Activated naive CD8-positive, alpha-beta T cell treated with anti-CD3 and anti-CD28 coated beads for 36 hours (primary cell): ENCODE measurements at regions not wholly inside any gene's neighbourhood (a gene's known extent, or its start where the extent isn't known, plus 50 kb on each side); places are given as distances from the start of the nearest gene placed in this dataset.
A peak's percentile ranks its signal among the peaks of the same experiment; 100 is the strongest.

Experiments
- DNase-seq: peaks from one replicate; pipeline ENCODE4 v3.0.0; 2021
- H3K27ac Mint-ChIP-seq: one replicate; pipeline ENCODE4 v1.8.0; 2022; ENCODE audit warnings: mild to moderate bottlenecking, moderate library complexity, mixed read lengths
- H3K27me3 Mint-ChIP-seq: one replicate; pipeline ENCODE4 v1.8.0; 2022; ENCODE audit warnings: mild to moderate bottlenecking, mixed read lengths
- H3K36me3 Mint-ChIP-seq: one replicate; pipeline ENCODE4 v1.8.0; 2021; ENCODE audit warnings: mild to moderate bottlenecking, mixed read lengths
- H3K4me1 Mint-ChIP-seq: one replicate; pipeline ENCODE4 v1.8.0; 2021; ENCODE audit warnings: mixed read lengths
- H3K4me3 Mint-ChIP-seq: one replicate; pipeline ENCODE4 v1.8.0; 2022; ENCODE audit warnings: mild to moderate bottlenecking, moderate library complexity, mixed read lengths
- H3K9me3 Mint-ChIP-seq: one replicate; pipeline ENCODE4 v1.8.0; 2022; ENCODE audit warnings: mixed read lengths

DNA sequence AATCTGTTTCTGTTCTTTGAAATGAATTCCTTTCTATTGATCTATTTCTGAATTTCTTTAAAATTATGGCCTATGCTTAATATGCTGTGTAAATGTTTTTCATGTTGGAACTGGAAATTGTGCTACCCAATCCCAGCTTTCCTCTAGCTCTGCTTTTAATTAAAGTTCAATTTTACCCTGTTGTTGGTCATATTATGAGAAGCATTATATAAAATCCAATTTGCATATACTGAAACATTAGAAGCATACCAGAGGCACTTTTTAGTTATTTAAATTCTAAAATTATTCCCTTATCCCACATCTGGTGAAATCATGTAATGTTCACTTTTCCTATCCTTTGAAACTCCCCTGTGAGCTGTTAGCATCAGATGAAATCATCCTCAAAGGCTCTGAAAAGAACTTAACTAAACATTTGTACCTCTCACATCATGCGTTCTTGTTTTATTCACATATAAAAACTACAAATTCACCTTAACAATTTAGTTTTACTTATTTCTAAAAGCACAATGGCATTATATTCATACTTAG, 160.6 kb upstream of the COL21A1 start:
- Mint-ChIP-seq H3K36me3 (no peaks in the 10 kb centered on the region), H3K9me3 (no peaks in the 10 kb centered on the region), H3K27me3 (peaks cover 20% of the 10 kb centered on the region), H3K4me3 (no peak overlapping the region), H3K27ac (no peak overlapping the region), H3K4me1 (no peaks in the 10 kb centered on the region)
- no peak for DNase-seq

DNA sequence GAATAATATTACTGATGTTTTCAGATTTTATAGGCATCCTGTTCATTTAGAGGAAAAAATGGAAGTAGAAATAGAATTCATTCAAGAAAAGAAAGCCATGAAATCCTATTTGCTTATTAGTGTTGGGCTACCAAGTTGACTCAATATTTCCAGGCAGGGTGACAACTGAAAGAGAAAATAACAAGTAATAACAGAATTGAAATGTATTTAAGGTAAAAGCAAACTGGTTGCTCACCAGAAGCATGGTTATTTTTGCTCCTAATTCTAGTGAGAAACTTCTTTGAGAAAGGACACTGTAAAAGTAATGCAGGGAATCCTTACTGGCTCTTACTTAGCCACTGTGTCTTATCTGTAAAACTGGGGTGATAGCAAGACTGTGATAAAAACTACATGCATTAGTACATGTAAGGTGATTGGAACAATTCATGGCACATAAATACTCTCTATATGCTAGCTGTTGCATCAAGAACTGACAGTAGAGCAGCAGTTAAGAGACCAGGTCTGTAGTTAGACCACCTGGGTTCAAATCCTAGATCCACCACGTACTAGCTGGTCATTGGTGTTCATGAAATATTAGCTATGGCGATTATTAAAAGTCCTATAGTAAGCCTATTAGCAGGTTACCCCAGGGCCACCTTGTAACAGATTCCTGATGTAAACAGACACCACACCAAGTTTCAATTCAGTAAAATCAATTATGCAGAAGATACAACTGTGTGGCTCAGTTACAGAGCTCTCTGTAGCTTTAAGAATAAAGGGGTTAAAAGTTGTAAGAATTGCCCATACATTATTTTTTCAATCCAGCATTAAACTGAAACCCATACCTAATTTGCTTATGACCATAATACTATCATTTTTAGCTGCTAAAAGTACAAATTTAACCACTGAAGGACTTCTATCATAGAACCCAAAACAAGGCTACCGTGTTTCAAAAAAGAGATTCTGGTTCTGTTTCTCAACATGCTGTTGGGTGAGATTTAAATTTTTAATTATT, 159.2 kb upstream of the COL21A1 start:
- Mint-ChIP-seq H3K27ac (peak overlapping the region; percentile 4), H3K36me3 (no peaks in the 10 kb centered on the region), H3K4me1 (no peaks in the 10 kb centered on the region), H3K27me3 (peaks cover 15% of the 10 kb centered on the region), H3K4me3 (no peak overlapping the region), H3K9me3 (peaks cover 5% of the 10 kb centered on the region)
- DNase-seq = no peak

DNA sequence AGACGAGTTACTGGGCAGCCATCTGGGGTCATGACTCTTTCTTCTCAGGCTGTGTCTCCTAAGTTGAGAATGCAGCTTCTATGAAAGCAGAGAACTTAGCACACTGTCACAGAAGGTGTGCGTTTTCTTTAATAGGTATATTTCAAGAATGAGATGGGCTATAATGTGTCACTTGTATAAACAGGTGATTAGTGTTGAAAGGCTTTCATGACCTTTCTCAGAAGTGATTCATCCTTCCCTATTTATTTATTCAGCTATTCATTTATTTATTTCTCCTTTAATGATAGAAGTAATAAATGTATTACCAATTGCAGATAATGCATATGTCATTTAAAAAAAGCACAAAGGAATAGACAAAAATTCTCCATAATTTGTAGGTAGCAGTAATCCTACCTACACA, 157.2 kb upstream of the COL21A1 start:
- peaks cover 7% of the 10 kb centered on the region for H3K9me3 Mint-ChIP-seq
- peaks cover 15% of the 10 kb centered on the region for H3K27me3 Mint-ChIP-seq
- H3K4me3 Mint-ChIP-seq = no peak overlapping the region
- H3K27ac Mint-ChIP-seq = no peak overlapping the region
- no peaks in the 10 kb centered on the region for H3K4me1 Mint-ChIP-seq
- no peak for DNase-seq
- no peaks in the 10 kb centered on the region for H3K36me3 Mint-ChIP-seq

DNA sequence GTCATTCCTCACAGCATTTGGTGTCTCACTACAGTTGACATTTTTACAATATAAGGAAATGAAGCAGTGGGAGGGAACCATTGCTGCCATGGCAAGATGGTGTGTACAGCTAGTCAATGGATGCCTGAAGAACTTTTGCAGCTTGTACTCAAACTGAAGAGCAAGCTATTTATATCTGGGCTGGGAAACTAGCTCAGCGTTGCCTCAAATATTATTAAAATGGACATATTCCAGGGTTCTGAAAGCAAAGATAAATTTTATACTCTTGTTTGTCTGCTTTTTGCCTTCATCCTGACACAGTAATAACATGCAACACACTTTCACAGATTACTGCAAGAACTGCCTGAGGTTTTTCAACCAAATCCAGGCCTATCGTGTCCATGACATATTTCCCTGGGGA, 156.4 kb upstream of the COL21A1 start:
- Mint-ChIP-seq H3K4me1 (no peaks in the 10 kb centered on the region), H3K4me3 (no peak overlapping the region), H3K36me3 (no peaks in the 10 kb centered on the region), H3K9me3 (peaks cover 7% of the 10 kb centered on the region), H3K27me3 (peaks cover 15% of the 10 kb centered on the region), H3K27ac (no peak overlapping the region)
- DNase-seq = no peak

DNA sequence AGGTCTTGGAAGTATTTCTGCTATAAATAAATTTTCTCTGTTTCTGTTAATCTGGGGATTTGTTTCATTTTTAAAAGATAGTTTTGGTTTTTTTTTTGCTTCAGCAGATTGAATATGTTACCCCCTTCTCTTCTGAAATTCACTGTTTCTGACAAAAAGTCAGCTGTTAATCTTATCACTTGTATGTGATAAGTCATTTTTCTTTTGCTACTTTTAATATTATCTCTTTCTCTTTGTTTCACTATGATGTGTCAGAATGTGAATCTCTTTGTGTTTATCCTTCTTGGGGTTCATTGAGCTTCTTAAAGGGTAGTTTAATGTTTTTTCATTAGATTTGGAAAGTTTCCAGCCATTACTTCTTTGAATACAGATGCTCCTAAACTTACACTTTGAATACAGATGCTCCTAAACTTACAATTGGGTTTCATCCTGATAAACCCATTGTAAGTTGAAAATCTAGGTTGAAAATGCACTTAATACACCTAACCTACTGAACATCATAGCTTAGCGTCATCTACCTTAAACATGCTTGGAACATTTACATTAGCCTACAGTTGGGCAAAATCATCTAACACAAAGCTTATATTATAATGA, 154.2 kb upstream of the COL21A1 start:
- Mint-ChIP-seq H3K9me3 (peaks cover 7% of the 10 kb centered on the region), H3K36me3 (no peaks in the 10 kb centered on the region), H3K4me1 (no peaks in the 10 kb centered on the region), H3K4me3 (no peak overlapping the region), H3K27me3 (peaks cover 12% of the 10 kb centered on the region), H3K27ac (no peak overlapping the region)
- no peak for DNase-seq

DNA sequence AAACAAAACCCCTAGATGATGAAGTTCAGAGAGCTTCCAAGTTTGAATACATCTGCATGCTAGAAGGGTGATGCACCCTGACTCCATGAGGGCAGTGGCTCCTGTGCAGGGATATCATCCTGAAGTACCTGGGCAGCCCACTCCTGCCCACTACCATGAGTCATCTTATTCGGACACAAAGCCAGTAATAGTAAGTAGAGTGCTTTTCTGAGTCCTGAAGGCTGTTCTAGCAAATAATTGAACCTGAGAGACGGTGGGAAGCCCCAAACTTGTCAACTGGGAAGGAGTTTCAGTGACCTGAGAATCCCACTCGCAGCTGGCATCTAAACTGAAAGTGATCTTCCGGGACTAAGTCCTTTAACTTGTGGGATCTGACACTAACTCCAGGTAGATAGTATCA, 152.9 kb upstream of the COL21A1 start:
- DNase-seq = no peak
- no peaks in the 10 kb centered on the region for H3K36me3 Mint-ChIP-seq
- H3K4me3 Mint-ChIP-seq = no peak overlapping the region
- peaks cover 7% of the 10 kb centered on the region for H3K9me3 Mint-ChIP-seq
- H3K27me3 Mint-ChIP-seq = peaks cover 10% of the 10 kb centered on the region
- no peak overlapping the region for H3K27ac Mint-ChIP-seq
- no peaks in the 10 kb centered on the region for H3K4me1 Mint-ChIP-seq

DNA sequence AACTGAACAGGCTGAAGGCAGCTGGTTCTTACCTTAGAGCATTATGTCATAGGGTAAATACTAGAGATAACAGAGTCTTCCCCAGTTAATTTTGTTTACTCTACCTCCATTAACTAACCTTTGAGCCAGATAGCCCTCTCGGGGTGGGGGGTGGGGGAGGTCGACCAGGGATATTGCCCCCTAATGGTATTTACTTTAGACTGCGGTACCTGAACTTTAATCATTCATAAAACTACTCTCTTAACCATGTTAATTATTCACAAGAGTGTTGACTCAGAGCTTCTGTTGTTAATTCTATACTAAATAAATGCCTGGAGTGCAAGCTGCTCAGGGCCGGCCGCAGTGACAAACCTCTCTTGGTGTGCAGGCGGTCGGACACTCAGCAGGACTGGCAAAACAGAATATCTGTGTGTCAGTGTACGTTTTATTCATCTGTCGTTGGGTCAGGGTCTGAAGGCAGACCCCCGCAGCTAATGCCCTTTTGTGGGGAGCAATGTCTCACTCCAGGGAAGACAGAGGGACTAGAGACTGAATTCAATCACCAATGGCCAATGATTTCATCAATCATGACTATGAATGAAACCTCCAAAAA, 152.4 kb upstream of the COL21A1 start:
- Mint-ChIP-seq H3K9me3 (peaks cover 7% of the 10 kb centered on the region), H3K4me3 (no peak overlapping the region), H3K36me3 (no peaks in the 10 kb centered on the region), H3K27ac (no peak overlapping the region), H3K27me3 (peaks cover 5% of the 10 kb centered on the region), H3K4me1 (no peaks in the 10 kb centered on the region)
- DNase-seq = no peak

DNA sequence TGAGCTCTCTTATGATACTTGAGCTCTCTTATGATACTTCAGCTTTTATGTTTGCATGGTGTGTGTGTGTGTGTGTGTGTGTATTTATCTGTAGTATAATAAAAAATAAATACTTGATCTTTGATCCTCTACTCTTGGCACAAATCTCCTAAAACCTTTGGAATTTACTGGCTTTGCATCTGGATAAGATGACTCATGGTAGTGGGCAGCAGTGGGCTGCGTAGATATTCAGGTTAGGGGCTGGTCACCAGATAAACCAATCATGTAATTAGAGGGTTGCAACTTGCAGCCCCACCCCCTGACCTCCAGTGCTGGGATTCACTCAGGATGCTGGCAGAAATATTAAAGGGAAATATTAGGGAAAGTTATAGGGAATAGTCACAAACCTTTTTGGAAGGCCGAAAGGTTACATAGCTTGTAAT, 151.9 kb upstream of the COL21A1 start:
- Mint-ChIP-seq H3K9me3 (peaks cover 7% of the 10 kb centered on the region), H3K27ac (no peak overlapping the region), H3K4me1 (no peaks in the 10 kb centered on the region), H3K27me3 (peaks cover 2% of the 10 kb centered on the region), H3K36me3 (no peaks in the 10 kb centered on the region), H3K4me3 (no peak overlapping the region)
- DNase-seq = no peak

DNA sequence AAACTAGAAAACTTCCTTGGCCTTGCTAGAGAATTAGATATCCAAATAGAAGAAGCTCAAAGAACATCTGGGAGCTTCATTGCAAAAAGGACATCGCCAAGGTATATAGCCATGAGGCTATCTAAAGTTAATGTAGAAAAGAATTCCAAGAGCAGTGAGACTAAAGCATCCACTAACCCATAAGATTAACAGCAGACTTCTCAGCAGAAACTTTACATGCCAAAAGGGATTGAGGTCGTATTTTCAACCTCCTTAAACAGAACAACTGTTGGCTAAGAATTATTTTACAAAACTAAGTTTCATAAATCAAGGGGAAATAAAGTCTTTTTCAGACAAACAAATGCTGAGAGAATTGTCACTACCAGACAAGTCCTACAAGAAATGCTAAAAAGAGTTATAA, 149.1 kb upstream of the COL21A1 start:
- DNase-seq = no peak
- no peaks in the 10 kb centered on the region for H3K36me3 Mint-ChIP-seq

DNA sequence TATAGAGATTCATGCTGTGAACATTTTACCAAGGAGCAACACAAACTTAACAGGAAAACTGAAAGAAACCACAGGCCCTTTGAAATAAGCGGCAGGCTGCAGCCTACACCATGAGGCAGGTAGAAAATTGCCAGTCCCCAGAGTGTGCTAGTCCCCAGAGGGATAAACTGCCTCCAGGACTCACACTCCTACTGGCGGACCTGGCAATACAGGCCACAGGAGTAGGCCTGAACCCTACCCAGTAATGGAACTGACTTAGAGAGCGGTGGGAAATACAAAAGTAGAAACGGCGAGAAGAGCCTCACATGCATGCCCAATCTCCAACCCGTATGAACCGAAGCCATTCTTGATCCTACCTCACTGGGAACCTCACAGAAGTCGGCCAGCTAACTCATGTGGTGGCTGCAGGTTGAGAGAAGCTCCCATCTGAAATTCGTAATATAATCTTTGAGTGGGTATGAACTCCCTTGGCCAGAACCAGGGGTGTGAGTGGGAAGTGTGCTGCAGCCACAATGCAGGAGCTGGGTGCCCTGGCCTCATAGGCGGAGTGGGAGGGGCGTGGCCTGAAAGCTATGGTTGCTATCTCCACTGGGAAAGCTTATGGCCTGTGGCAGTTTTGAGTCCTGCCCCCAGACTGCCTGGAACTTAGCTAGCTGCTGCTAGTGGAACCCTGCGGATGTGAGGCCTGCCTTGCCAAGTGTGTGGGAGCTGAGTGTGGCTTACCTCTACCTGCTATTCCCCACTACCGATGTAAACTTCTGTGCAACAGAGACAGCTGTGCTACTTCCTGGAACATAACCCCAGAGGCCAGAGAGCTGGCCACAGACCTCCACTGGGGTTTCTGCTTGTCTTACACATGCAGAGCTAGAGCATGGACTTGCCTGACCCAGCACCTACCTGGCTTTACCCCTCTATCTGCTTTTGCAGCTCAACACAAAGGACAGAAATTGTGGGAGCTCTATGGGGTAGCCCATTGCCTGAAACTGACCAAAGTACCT, 146.5 kb upstream of the COL21A1 start:
- DNase-seq = no peak
- H3K36me3 Mint-ChIP-seq = no peaks in the 10 kb centered on the region
- H3K4me3 Mint-ChIP-seq = no peak overlapping the region
- H3K9me3 Mint-ChIP-seq = peaks cover 9% of the 10 kb centered on the region
- H3K4me1 Mint-ChIP-seq = no peaks in the 10 kb centered on the region
- no peak overlapping the region for H3K27ac Mint-ChIP-seq
- H3K27me3 Mint-ChIP-seq = peaks cover 20% of the 10 kb centered on the region

More for the DNA sequence above, 149.1 kb upstream of the COL21A1 start:
- Mint-ChIP-seq H3K9me3 (peaks cover 1% of the 10 kb centered on the region), H3K4me1 (no peaks in the 10 kb centered on the region), H3K27me3 (peaks cover 4% of the 10 kb centered on the region), H3K27ac (no peak overlapping the region), H3K4me3 (no peak overlapping the region)

DNA sequence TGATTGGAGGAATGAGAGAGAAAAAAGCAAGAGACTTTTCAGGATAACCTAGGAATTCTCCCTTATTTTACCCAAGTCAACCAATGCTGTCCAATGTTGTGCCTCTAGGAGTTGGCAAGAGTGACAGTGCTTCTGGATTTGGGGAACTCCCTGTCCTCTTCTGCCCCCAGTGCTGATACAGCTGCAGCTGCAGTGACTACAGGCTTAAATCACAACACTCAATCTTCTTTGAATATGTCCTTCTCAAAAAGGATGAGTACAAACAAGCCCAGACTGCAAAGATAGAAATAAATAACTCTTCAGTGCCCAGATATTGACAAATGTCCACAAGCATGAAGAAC, 141.0 kb upstream of the COL21A1 start:
- Mint-ChIP-seq H3K36me3 (no peaks in the 10 kb centered on the region), H3K4me1 (no peaks in the 10 kb centered on the region)

DNA sequence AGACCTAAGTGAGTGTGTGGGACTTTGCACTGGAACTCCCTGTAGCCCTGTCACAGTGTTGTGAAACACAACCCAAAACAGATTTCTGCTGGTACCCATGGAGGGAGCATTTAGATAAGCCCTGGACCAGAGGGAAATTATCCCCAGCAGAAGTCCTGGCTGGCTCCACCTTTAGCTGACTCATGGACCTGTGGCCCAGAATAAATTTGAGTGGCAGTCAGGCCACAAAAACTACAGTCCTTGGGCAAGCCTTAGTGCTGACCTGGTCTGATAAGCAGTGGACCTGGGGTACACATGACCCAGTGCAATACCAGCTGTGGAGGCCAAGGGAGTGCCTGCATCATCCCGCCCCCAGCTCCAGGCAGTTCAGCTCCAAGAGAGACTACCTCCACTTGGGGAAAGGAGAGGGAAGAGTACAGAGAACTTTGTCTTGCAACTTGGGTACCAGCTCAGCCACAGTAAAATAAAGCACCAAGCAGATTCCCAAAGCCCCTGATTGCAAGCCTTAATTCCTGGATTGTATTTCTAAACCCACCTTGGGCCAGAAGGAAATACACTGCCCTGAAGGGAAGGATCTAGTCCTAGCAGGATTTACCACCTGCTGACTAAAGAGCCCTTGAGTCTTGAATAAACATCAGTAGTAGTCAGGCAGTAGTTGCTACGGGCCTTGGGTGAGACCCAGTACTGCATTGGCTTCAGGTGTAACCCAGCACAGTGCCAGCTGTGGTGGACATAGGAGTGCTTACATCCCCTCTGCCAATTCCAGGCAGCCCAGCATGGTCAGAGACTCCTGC, 140.4 kb upstream of the COL21A1 start:
- H3K36me3 Mint-ChIP-seq = no peaks in the 10 kb centered on the region
- H3K4me1 Mint-ChIP-seq = no peaks in the 10 kb centered on the region
- no peak overlapping the region for H3K27ac Mint-ChIP-seq
- H3K4me3 Mint-ChIP-seq = no peak overlapping the region
- DNase-seq = no peak
- H3K27me3 Mint-ChIP-seq = peaks cover 32% of the 10 kb centered on the region
- H3K9me3 Mint-ChIP-seq = peaks cover 9% of the 10 kb centered on the region

More for the DNA sequence above, 141.0 kb upstream of the COL21A1 start:
- Mint-ChIP-seq H3K4me3 (no peak overlapping the region), H3K9me3 (peaks cover 9% of the 10 kb centered on the region), H3K27ac (no peak overlapping the region), H3K27me3 (peaks cover 32% of the 10 kb centered on the region)
- DNase-seq = no peak

DNA sequence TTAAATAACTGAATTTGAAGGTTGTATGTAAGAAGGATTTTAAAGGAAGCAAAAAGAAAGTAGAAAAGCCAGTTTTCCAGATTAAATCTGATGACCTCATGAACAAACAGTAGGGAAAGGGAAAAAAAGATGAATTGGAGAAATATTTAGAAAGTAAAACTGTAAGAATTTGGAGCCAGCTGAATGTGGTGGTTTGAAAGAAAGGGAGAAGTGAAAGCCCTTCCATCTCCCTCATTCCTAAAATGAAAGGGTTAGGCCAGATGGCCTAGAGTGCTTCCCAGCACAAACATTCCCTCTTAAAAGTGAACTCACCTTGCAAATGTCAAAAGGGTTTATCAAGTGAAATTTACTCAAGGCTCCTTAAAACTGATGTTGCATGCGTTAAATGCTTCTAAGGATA, 139.3 kb upstream of the COL21A1 start:
- H3K36me3 Mint-ChIP-seq = no peaks in the 10 kb centered on the region
- no peak for DNase-seq
- H3K9me3 Mint-ChIP-seq = peaks cover 9% of the 10 kb centered on the region

More for the DNA sequence above, 139.3 kb upstream of the COL21A1 start:
- Mint-ChIP-seq H3K27me3 (peaks cover 33% of the 10 kb centered on the region), H3K4me3 (no peak overlapping the region), H3K27ac (no peak overlapping the region), H3K4me1 (no peaks in the 10 kb centered on the region)
